ENCODE measurements at regions not wholly inside any gene's neighbourhood (a gene's known extent, or its start where the extent isn't known, plus 50 kb on each side); places are given as distances from the start of the nearest gene placed in this dataset.
"Not testable (repeated sequence)": the region's sequence is repeated elsewhere in the genome, so short reads cannot be mapped to it uniquely, and the experiment has no call there.

DNA sequence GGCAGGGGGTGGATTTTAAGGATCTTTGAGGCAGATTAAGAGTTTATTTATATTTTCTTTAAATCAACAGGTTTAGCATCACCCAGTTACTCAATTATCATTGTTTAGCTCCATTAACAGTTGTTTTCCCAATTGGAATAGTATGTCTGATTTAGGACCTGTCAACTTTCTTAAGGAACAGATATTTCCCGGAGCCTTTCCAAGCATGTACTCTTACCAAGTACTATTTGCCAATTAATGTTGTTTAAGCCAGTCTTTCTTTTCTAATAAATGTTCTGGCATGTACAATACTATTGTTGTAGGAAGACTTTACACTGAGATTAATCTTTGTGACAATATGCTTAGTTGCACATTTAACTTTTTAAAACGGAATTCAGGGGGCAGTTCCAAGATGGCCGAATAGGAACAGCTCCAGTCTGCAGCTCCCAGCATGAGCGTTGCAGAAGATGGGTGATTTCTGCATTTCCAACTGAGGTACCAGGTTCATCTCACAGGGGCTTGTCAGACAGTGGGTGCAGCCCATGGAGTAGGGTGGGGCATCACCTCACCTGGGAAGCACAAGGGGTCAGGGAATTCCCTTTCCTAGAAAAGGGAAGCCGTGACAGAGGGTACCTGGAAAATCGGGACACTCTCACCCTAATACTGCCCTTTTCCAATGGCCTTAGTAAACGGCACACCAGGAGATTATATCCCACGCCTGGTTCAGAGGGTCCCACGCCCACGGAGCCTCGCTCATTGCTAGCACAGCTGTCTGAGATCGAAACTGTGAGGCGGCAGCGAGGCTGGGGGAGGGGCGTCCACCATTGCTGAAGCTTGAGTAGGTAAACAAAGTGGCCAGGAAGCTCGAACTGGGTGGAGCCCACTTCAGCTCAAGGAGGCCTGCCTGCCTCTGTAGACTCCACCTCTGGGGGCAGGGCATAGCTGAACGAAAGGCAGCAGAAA lies 173.7 kb downstream of the LRRC70 start:
- not testable (repeated sequence) for TF ChIP-seq EZH2 (IDR thresholded peaks at IDR 0.05); POLR2AphosphoS5 (IDR thresholded peaks at IDR 0.05; ENCODE audit: borderline replicate concordance, low read depth, low read length); FOXP2 (optimal IDR thresholded peaks at IDR 0.05; ENCODE audit: control extremely low read depth, extremely low read length, insufficient read depth)

Measured in SK-N-MC (cell line).